GM18868 (cell line): ENCODE measurements at regions not wholly inside any gene's neighbourhood (a gene's known extent, or its start where the extent isn't known, plus 50 kb on each side); places are given as distances from the start of the nearest gene placed in this dataset.

Source experiments
- ATAC-seq: cut with Tn5 transposase; IDR thresholded peaks from one replicate; pipeline ENCODE4 v1.9.1; 2021; ENCODE audit warnings: mild to moderate bottlenecking, moderate library complexity; ENCODE audit not compliant: unreplicated experiment

- ATAC-seq: no peak
These were observed 596.8 kb upstream of the JAG1 start for GRCh38 chr20:11270566-11270965.

GRCh38 chr20:11271319-11271718, 597.5 kb upstream of the JAG1 start:
- ATAC-seq: no peak

- ATAC-seq: no peak
These were observed 598.3 kb upstream of the JAG1 start for GRCh38 chr20:11271920-11272594.

DNA sequence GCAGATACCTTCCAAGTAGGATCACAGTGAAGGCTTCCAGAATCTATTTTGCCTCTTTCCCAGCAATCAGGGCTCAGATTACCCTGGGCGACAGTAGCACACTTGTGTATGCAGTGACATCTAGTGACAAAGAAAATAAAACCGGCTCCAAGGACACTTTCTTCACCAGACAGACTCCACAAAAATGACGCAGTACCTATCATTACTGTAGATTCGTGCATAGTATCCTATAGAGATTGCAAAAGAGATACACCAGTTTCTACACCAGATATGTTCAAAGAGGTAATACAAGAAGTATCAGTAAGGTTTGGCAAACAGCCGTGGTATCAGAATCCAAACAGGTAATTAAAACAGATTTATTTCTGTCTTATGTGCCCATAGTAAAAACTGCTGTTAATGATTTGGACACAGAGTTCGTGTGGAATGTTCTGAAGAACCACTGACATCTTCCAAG, 600.4 kb upstream of the JAG1 start:
- peak; percentile 86 for ATAC-seq

GRCh38 chr20:11275740-11276139, 601.9 kb upstream of the JAG1 start:
- no peak for ATAC-seq

DNA sequence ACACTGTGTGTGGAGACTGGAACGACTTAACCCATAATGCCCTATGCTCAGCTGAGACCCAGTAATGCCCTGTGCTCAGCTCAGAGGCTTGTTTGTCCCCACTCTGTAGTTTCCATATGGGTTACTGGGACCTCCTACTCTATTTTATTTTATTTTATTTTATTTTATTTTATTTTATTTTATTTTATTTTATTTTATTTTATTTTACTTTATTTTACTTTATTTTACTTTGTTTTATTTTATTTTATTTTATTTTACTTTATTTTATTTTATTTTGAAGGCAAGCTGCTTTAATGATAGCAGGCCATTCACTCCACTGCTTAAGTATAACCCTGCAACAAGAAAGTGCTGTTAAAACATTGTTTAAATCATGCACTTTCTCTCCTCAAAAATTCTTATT, 603.4 kb upstream of the JAG1 start:
- ATAC-seq: no peak

DNA sequence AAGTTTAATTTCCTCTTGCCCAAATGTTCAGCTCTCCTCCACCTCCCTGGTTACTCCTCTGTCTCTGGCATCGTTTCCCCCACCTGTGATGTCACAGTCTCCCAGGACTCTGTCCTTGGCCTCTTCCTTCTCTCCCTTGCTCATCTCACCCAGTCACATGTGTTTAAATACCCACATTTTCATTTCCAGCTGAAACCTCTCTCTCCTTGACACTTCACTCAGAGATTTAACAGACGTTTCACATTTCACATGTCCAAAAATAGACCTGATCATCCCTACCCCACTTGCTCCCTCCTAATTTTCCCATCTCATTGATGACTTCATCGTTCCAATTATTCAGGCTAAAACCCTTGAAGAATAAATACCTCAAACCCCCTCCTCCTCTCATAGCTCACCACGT, 604.1 kb upstream of the JAG1 start:
- ATAC-seq: no peak

GRCh38 chr20:11278461-11278860, 604.7 kb upstream of the JAG1 start:
- ATAC-seq: no peak

DNA sequence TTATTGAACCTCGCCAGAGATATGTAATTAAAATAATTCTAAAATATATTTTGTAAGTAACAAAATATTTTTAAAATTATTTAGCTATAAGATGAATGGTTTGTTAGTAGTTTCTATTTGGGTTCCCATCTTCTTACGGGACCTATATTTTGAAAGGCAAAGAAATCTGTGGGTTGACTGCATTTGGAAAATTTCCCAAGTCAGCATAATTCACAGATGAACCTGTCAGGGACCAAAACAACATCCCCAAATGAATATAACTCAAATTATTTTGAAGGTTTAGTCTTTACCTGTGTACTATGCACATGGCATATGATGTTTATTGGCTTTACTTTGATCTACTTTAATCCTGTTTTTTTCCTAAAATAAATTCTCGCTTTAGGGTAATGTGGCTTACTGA, 607.4 kb upstream of the JAG1 start:
- no peak for ATAC-seq

DNA sequence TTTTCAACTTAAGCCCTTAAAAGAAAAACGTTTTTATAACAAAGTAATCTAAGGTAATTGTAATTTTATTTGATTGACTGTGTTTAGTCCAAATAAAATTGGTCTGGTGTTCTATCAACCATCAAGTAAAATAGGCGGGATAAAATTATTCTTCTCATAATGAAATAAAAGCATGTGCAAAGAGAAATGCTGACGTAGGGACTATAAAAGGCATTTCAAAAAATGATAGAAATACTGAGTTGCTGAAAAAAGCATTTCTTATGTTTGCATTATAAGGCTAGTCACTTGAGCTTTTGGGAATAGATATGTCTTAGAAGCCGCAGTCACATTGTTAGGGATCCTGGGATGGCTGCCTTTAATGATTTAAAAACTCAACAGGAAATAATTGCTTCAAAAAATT, 608.0 kb upstream of the JAG1 start:
- ATAC-seq: no peak

DNA sequence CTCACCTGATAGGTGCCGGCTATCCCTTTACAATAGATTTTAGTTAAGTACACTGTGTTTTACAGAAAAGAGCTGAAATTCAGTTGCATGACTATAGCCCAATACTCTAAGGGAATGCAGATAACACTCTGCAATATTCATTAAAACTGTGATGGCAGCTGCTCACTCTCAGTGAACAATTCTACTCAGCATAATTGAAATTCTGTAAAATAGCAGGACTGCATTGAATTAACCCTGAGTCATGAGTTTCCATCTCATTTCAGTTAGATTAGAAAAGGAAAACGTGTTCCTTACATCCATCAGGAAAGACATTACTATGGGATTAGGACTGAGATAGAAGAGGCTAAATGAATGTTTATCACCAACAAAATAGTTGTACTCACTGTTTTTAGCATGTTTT, 613.3 kb upstream of the JAG1 start:
- ATAC-seq: no peak

DNA sequence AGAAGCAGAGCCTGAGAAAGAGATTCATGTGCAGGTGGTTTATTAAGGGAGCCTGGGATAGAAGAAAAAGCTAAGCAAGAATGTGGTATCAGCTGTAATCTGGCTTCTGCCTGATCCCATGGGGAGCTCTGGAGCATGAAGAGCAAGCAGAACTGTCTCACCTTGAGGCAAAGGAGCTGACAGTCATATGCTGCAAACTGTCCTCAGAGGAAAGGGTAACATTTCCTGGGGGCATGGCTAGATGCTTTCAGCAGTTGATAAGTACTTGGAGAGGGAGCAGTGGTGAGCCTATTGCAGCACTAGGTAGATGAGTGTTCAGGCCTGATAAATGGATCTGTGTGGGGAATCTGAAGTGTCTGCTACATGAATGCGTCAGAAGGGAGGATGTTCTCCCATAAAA, 621.5 kb upstream of the BTBD3 start:
- ATAC-seq: no peak

DNA sequence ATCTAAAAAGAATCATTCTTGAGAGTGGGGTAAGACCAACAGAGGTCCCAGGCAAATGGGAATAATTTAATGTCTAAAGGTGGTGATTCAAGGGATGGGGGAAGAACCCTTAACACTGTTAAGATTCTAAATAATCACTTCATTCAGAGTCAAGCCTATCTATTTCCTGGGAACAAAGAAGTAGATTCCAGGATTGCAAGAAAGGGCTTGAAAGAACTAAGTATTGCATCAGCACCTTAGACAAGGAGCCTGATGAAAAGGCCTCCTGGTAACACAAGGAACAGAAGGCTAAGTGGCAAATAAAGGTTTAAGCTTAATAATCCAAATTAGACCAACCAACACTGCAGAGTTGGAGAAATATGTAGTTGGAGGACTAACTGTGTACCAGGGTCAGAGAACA, 620.7 kb upstream of the BTBD3 start:
- ATAC-seq: no peak

- no peak for ATAC-seq
These were observed 616.0 kb upstream of the BTBD3 start for GRCh38 chr20:11301699-11302098.

DNA sequence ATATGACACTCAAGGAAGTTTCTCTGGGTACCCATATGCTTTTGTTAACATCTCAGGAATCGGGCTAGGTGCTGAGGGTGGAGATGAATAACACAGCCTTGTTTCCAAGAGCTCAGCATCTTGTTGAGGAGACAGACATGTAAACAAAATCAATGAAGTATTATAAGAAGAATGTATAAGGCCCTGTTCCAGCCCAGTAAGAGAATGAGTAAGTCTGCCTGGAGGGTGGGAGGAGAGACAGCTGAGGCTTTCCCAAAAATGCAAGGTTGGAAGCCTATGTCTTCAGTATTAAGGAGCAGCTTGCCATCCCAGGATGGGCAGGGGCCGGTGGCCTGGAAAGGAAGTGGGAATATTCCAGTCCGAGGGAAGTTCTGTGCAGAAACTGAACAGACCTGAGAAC, 615.3 kb upstream of the BTBD3 start:
- no peak for ATAC-seq

- no peak for ATAC-seq
These were observed 612.9 kb upstream of the BTBD3 start for GRCh38 chr20:11304795-11305194.

- ATAC-seq: no peak
These were observed 612.3 kb upstream of the BTBD3 start for GRCh38 chr20:11305406-11305805.

DNA sequence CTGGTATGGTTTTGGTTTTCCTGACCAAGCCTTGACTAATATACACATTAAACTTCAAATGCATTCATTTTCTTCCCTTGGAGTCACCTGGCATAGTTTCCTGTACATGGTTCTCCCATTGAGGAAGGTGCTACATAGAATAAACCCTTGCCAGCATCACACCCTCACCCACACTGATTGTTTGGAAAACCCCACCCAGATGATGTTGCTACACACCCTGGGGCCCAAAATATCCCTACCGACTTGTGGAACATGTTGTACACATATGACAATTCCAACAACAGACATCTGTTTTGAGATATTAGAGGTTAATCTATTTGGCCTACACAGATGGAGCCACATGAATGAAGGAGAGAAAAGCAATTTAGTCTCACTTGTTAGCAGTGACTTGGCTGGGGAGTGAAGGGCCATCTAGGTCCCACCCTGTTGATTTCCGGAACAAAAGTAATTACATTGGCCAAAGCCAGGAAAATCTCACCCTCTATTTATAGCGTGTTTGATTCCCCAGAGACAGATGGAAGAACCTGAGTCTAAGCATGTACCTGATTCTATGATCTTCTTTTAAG, 606.0 kb upstream of the BTBD3 start:
- no peak for ATAC-seq

- ATAC-seq: no peak
These were observed 602.2 kb upstream of the BTBD3 start for GRCh38 chr20:11315525-11315924.

DNA sequence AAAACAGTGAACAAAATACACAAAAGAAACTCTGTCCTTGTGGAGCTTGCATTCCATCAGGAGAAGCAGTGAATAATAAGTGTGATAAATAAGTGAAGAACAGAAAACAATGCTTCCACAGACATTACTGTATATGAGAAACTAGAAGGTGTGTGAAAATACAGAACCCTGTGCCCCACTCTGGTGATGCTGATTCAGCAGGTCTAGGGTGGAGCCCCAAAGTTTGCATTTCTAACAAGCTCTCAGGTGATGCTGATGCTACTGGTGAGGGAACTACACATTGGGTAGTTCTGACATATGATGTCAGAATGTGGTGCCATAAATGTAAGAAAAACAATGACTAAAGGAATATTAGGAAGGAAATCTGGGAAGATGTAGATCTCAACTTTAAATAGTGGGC, 601.4 kb upstream of the BTBD3 start:
- no peak for ATAC-seq

DNA sequence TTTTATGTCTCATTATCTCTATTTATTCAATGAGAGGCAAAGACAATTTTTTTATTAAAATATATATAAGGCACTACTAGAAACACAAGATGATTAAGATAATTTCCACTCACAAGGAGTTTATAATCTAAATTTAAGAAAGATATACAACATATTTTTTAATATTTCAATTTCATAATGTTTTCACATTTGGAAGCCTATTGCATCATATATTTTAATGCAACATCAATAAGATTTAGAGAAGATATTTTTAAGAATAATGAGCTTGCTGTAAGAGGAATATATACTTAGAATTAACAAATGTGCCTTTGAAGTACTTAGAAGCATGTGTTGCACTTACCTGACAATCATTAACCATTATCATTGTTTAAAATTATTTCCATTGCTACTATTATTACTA, 597.7 kb upstream of the BTBD3 start:
- ATAC-seq: no peak

DNA sequence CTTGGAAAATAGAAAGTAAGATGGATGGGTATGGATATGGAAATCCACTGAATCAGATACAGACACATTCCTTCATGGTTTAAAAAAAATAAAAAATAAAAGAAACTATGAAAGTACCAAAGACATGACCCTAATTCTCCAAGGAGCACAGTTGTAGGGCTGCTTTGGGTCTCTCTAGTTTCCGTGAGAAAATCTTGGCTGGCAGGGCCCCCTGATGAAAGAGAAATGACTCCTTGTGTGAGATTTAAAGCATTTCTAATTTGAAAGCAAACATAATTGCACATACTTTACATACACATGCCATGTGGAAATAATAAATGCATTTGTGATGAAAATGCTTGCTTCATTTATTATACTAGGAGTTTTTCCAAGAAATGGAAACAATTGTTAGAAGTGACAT, 593.9 kb upstream of the BTBD3 start:
- no peak for ATAC-seq

DNA sequence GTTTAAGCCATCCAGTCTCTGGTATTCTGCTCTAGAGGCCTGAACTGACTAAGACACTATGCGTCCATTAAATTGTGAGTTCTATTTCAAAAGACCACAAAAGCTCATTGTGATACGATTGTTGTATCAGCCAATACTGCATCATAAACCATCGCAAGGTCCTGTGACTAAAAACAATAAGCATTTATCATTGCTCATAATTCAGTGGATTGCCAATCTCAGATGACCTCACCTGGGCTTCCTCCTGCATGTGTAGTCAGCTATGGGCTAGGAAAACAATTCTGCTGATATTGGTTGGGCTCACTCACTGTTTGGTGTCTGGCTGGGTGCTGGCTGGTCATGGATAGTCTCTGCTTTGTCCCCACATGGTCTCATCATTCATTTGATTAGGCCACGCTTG, 592.7 kb upstream of the BTBD3 start:
- no peak for ATAC-seq
